ENCODE measurements at regions not wholly inside any gene's neighbourhood (a gene's known extent, or its start where the extent isn't known, plus 50 kb on each side); places are given as distances from the start of the nearest gene placed in this dataset.

DNA sequence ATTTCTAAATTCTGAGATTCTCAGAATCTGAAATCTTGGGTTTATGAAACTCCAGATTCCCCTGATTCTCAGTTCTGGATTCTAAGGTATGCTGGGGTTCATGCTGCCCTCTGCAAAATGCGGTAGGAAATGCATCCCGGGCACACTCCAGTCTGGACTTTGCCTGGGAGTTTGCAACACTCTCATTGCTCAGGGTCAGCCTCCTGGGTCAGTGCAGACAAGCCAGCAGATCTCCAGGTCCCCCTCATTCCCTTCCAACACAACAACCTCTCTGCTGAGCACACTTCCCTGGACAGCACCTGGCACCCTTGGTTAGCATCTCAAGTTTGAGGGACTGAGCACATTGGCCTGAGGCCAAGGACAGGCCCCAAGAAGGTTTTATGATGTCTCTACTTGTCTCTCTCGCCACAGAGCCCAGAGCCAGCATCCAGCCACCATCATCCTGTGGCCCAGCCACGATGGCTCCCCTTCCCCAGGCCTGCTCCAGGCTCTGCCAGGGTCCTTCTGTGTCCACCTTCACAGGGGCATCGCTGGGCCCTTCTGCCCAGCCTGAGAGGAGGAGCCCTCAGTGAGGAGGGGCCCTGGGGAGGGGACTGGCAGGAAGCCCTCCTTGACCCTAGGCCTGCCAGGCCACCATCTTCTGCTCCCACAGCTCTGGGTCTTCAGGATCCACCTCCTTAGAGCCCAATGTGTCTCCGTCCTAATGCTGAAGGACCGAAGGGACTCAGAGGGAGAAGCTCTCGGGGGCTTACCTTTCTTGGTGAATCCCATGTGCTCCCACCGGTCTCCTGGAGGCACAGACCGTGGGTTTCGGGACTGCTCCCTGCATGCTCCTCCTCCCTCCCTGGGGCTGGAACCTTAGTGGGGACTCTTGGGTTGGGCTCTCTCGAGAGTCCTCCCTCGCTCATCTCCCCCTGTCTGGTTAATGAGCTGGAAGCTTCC lies 550.7 kb downstream of the PTPRU start:
- no peak for DNase-seq (ENCODE audit: low read depth)
- no peak overlapping the region for H3K4me3 ChIP-seq (ENCODE audit: low read depth, low read length)
- TF ChIP-seq, protein P1, sequence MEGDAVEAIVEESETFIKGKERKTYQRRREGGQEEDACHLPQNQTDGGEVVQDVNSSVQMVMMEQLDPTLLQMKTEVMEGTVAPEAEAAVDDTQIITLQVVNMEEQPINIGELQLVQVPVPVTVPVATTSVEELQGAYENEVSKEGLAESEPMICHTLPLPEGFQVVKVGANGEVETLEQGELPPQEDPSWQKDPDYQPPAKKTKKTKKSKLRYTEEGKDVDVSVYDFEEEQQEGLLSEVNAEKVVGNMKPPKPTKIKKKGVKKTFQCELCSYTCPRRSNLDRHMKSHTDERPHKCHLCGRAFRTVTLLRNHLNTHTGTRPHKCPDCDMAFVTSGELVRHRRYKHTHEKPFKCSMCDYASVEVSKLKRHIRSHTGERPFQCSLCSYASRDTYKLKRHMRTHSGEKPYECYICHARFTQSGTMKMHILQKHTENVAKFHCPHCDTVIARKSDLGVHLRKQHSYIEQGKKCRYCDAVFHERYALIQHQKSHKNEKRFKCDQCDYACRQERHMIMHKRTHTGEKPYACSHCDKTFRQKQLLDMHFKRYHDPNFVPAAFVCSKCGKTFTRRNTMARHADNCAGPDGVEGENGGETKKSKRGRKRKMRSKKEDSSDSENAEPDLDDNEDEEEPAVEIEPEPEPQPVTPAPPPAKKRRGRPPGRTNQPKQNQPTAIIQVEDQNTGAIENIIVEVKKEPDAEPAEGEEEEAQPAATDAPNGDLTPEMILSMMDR (conservative IDR thresholded peaks at IDR 0.05; ENCODE audit: low read depth, low read length), result no peak

DNA sequence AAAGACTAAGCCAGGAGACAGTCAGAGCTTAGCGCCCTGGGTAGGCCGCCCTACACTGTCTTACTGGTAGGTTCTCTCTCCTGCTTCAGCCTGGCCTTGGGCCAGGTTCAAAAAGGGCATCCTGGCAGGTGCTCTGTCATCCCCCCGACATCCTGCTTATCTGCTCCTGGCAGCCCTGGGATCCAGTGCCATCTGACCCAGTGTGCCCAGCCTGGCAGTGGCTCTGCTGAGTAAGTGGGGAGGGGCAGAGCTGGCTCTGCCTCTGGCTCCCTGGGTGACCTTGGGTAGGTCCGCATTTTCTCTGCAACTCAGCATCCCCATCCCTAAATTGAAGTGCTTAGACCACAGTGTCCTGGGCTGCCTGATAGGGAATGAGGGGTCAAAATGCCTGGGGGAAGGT lies 549.9 kb downstream of the PTPRU start:
- DNase-seq (ENCODE audit: low read depth), result no peak
- TF ChIP-seq, protein P1 (conservative IDR thresholded peaks at IDR 0.05; ENCODE audit: low read depth, low read length), result no peak
- no peak overlapping the region for H3K4me3 ChIP-seq (ENCODE audit: low read depth, low read length)

DNA sequence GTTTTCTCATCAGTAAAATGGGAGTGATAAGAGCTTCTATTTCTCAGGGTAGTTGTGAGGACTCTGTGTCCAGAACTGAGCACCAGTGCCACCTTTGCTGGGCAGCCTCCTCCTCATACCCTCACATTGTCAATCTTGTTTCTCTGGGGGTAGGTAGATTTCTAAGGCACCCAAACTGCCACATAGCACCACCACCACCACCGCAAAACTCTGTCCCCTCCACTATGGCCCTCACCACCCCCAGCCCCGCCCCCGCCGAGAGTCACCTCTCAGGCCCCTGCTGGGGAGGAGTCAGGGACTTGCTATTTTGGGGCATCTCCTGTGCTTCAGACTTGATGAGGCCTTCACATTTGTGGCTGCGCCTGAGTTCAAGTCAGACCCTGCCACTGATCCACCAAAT lies 549.2 kb downstream of the PTPRU start:
- no peak overlapping the region for H3K4me3 ChIP-seq (ENCODE audit: low read depth, low read length)
- TF ChIP-seq, protein P1 (conservative IDR thresholded peaks at IDR 0.05; ENCODE audit: low read depth, low read length), result no peak
- DNase-seq (ENCODE audit: low read depth), result no peak

DNA sequence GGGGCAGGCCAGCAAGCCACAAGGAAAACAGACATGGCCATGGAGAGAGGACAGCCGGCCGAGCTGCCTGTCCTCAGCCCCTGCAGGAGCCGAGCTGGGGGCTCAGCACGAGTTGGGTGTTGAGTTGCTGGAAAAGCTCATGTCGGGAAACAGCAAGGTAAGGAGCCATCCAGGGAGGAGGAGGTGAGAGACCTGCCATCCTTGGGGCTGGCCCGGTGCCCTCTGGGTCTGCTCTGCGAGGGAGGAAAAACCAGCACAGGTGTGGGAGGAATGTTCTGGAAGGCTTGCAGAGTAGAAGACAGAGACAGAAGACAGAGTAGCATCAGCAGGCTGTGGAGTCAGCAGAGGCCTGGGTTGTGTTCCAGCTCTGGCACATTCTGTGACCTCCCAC lies 548.8 kb downstream of the PTPRU start:
- no peak overlapping the region for H3K4me3 ChIP-seq (ENCODE audit: low read depth, low read length)
- TF ChIP-seq, protein P1 (conservative IDR thresholded peaks at IDR 0.05; ENCODE audit: low read depth, low read length), result no peak
- DNase-seq (ENCODE audit: low read depth), result no peak

DNA sequence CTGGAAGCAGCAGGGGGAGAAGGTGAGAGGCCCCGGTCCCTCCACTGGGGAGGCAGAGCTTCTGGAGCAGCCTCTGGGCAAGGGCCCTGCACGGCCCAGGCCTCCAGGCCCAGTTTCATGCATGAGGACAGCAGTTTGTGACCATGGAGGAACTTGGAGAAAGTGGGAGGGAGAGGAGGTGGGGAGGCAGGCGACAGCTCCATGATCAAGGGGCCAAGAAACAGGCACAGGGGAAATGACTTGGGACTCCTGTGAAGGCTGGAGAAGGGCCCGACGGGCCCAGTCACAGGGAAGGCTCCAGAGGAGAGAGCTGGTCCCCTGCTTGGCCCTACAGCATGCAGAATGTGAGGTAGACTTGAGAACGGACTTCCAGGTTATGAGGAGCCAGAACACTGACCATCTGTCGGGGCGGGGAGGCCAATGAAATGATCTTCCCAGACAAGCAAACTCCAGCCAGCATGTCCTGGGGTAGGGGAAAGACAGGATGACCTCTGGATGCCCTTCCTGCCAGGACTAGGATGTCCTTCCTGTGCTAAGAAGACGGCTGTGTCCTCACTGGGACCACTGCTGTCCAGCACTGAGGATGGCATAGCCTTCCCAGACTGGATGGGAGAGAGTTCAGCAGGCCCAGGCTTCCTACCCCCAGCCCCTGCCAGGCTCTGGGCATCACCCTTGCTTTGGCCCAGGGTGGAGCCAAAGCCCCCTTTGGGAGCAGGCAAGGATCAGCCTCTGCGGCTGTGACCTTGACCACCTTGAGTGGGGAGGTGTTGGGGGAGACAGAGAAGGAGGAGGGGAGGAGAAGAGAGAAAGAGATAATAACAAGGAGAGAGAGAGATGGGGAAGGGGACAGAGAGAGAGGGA lies 548.2 kb downstream of the PTPRU start:
- H3K4me3 ChIP-seq (ENCODE audit: low read depth, low read length), result no peak overlapping the region
- no peak for DNase-seq (ENCODE audit: low read depth)
- TF ChIP-seq, protein P1 (conservative IDR thresholded peaks at IDR 0.05; ENCODE audit: low read depth, low read length), result no peak

DNA sequence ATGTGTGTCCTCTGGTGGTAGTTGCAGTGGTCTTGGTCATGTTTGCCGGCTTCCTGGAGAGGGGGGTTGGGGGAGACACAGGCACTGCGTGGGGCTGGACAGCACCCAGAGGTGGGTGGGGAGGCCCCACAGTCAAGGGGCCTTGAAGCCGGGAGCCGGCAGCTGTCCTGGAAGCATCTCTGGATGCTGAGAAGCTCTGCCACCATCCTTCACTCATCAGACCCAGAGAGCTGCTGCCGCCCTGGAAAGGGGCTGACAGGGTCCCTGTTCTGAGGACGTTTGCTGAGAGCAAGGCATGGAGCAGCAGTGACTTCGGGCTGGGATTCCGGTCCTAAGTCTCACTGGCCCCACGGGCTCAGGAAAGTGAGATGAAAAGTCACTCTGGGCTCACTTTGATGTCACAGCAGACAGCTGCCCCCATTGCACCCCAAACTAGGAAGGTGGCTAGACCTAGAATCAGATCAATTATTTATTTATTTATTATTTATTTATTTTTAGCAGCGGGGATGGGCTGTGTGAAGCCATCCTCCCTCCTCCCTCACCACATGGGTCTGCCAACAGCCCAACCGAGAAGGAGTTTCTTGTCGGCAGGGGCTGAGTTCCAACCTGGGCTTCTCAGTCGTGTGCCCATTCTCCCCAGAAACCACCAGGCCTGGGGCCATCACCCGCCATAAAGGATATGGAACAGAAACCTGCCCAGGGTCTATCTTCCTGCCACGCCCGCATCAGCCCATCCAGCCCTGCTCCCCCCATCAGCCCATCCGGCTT lies 547.4 kb downstream of the PTPRU start:
- no peak overlapping the region for H3K4me3 ChIP-seq (ENCODE audit: low read depth, low read length)
- DNase-seq (ENCODE audit: low read depth), result no peak
- TF ChIP-seq, protein P1 (conservative IDR thresholded peaks at IDR 0.05; ENCODE audit: low read depth, low read length), result no peak

Measured in choroid plexus epithelial cell (primary cell).